Common myeloid progenitor, CD34-positive (primary cell): ENCODE measurements at regions not wholly inside any gene's neighbourhood (a gene's known extent, or its start where the extent isn't known, plus 50 kb on each side); places are given as distances from the start of the nearest gene placed in this dataset.
A peak's percentile ranks its signal among the peaks of the same experiment; 100 is the strongest.
"Not testable (repeated sequence)": the region's sequence is repeated elsewhere in the genome, so short reads cannot be mapped to it uniquely, and the experiment has no call there.

ENCODE experiments used
- CTCF ChIA-PET: fragments of 350-600 bp; sonication (Branson Sonifier 250); formaldehyde crosslinking; loops from one replicate; lab custom pipeline; 2021; ENCODE audit warnings: antibody characterized with exemption; lab: Charles Lee
- POLR2A ChIA-PET: fragments of 350-600 bp; sonication (Branson Sonifier 250); formaldehyde crosslinking; loops from one replicate; lab custom pipeline; 2021; ENCODE audit warnings: antibody characterized with exemption; lab: Charles Lee
- DNase-seq, 3 donors: peaks; one replicate each; pipeline versions ENCODE4 v3.0.0 to v3.0.0-alpha.2; 2013
- H3K27ac ChIP-seq, 2 experiments: 1 replicate in 1 of 2; 2 replicates in 1 of 2; pipeline ENCODE4 v1.7.0; 2013; ENCODE audit warnings: inconsistent platforms in 2 of 2, low read length in 2 of 2, mild to moderate bottlenecking in 2 of 2, low read depth in 1 of 2, moderate library complexity in 1 of 2; ENCODE audit not compliant: severe bottlenecking in 2 of 2, insufficient read depth in 1 of 2, poor library complexity in 1 of 2
- H3K27me3 ChIP-seq, 5 experiments: replicated peaks in 2 of 5; 1 replicate in 3 of 5; 2 replicates in 2 of 5; pipeline versions ENCODE4 v1.6.1 to v1.7.0; 2013; ENCODE audit warnings: low read length in 4 of 5, mild to moderate bottlenecking in 2 of 5, moderate library complexity in 2 of 5, inconsistent platforms in 1 of 5; ENCODE audit not compliant: insufficient read depth in 5 of 5, control insufficient read depth in 4 of 5
- H3K36me3 ChIP-seq, 4 experiments: 1 replicate in 2 of 4; 2 replicates in 2 of 4; pipeline versions ENCODE4 v1.6.1 to v1.7.0; 2013; ENCODE audit warnings: low read length in 3 of 4, control low read depth in 1 of 4, mild to moderate bottlenecking in 1 of 4; ENCODE audit not compliant: control insufficient read depth in 4 of 4, insufficient read depth in 4 of 4
- H3K4me1 ChIP-seq, 4 experiments: 1 replicate in 3 of 4; 2 replicates in 1 of 4; pipeline versions ENCODE4 v1.6.1 to v1.7.1; 2013; ENCODE audit warnings: low read length in 3 of 4, mild to moderate bottlenecking in 3 of 4, control low read depth in 1 of 4, inconsistent platforms in 1 of 4, moderate library complexity in 1 of 4; ENCODE audit not compliant: control insufficient read depth in 4 of 4, insufficient read depth in 4 of 4; ENCODE audit errors: control extremely low read depth in 1 of 4
- H3K4me3 ChIP-seq, 7 experiments: 1 replicate in 4 of 7; 2 replicates in 3 of 7; pipeline versions ENCODE4 v1.5.1 to v1.7.0; 2013; ENCODE audit warnings: mild to moderate bottlenecking in 7 of 7, low read length in 6 of 7, moderate library complexity in 6 of 7, inconsistent platforms in 2 of 7, low read depth in 2 of 7, control low read depth in 1 of 7; ENCODE audit not compliant: insufficient read depth in 4 of 7, control insufficient read depth in 1 of 7; ENCODE audit errors: extremely low read depth in 1 of 7
- H3K9me3 ChIP-seq, 5 experiments: 1 replicate in 4 of 5; 2 replicates in 1 of 5; pipeline versions ENCODE4 v1.6.1 to v1.7.1; 2013; ENCODE audit warnings: low read length in 4 of 5, mild to moderate bottlenecking in 2 of 5, inconsistent platforms in 1 of 5, low read depth in 1 of 5, moderate library complexity in 1 of 5; ENCODE audit not compliant: control insufficient read depth in 4 of 5, insufficient read depth in 2 of 5; ENCODE audit errors: control extremely low read depth in 1 of 5
- WGBS: methylation state at CpG from one replicate; pipeline ENCODE4 v1.1.5; 2013; ENCODE audit not compliant: insufficient coverage; 5-methylcytosine and 5-hydroxymethylcytosine counted together

DNA sequence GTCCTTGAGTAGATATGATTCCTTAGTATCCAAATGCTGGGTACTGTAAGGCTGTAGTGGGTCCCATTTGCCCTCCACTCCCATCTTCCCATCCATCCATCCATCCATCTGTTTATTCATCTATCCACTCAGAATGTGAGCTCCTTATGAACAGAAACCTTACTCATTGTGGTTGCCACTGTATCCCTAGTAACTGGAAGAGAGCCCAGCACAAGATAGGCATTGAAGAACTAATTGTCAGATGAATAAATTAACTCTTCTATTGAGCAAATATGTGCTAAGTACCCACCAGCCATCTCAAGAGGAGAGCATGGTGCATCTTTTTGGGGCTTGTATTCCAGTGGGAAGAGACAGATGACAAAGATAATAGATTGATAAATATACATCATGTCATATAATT, 86.4 kb upstream of the SEZ6L start:
- H3K27me3 ChIP-seq, result peaks cover 0 to 27% (median 9%) of the 10 kb centered on the region in 5 experiments
- POLR2A ChIA-PET, result no interaction called here
- no peaks in the 10 kb centered on the region for H3K9me3 ChIP-seq
- H3K27ac ChIP-seq, result no peak overlapping the region
- CTCF ChIA-PET, result no interaction called here
- H3K36me3 ChIP-seq, result no peaks in the 10 kb centered on the region
- DNase-seq, result peak in 2 of 3 donors; percentile 3 to 4
- no peaks in the 10 kb centered on the region for H3K4me1 ChIP-seq
- H3K4me3 ChIP-seq, result no peak overlapping the region

DNA sequence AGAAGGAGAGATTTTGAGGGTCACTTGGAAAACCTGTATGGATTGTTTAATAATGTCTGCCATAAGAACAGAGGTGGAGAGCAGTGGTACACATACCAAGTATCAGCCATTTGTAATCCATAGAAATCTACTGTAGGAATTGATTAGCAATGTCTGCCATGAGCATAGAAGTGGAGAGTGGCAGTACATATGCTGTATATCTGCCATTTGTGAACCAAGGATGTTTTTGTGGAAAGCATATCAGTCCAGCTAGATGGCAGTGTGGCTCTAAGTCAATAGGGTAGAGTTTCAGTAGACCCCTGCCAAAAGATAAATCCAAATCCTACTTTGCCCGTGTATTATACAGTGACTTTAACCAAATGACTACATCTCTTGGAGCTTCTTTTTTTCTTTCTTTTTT, 82.9 kb upstream of the SEZ6L start:
- no CpG with 5 or more reads among the region's 1 CpG for WGBS
- Histone ChIP-seq H3K9me3 (no peaks in the 10 kb centered on the region), H3K4me1 (no peaks in the 10 kb centered on the region), H3K27ac (no peak overlapping the region), H3K4me3 (no peak overlapping the region), H3K36me3 (no peaks in the 10 kb centered on the region), H3K27me3 (peaks cover 0 to 38% (median 9%) of the 10 kb centered on the region in 5 experiments)
- DNase-seq, result peak; percentile 12 to 46 (median 37)
- CTCF ChIA-PET, result interaction anchor here (0.9 kb wide), 1 partner anchor 246 kb away, joined by 3 read pairs; no protein-coding TSS in a partner anchor
- POLR2A ChIA-PET, result no interaction called here

- Histone ChIP-seq H3K9me3 (no peaks in the 10 kb centered on the region), H3K27ac (no peak overlapping the region), H3K4me1 (no peaks in the 10 kb centered on the region), H3K36me3 (no peaks in the 10 kb centered on the region), H3K4me3 (no peak overlapping the region), H3K27me3 (peaks cover 0 to 34% (median 9%) of the 10 kb centered on the region in 5 experiments)
- no peak for DNase-seq
- 98% methylated on average over 7 of the region's 8 CpGs for WGBS
- CTCF ChIA-PET, result no interaction called here
- POLR2A ChIA-PET, result interaction anchor here (0.7 kb wide), 1 partner anchor 246 kb away, joined by 3 read pairs; no protein-coding TSS in a partner anchor
Observed at GRCh38 chr22:26087816-26088215, 81.4 kb upstream of the SEZ6L start.

DNA sequence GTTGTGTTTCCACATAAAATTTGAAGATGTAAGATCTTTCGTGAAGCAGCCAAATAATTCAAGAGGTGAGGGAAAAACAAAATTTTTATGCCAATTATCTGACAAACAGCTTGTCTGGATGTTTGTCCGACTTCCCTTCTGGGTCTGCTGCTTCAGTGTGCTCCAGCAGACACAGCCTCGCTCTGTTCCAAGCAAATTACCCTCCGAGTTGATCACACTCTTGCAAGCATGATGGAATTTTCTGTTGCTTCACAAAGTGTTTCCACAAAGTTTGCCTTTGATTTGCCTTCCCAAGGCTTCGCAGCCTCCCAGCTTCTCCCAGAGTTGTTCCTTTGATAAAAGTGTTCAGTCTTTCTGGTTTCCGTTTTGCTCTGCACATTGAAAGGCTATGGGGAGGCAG, 78.4 kb upstream of the SEZ6L start:
- H3K9me3 ChIP-seq, result peaks cover 0 to 4% (median 0%) of the 10 kb centered on the region in 5 experiments
- no peak for DNase-seq
- no peak overlapping the region for H3K27ac ChIP-seq
- no peak overlapping the region for H3K4me3 ChIP-seq
- H3K4me1 ChIP-seq, result no peaks in the 10 kb centered on the region
- H3K27me3 ChIP-seq, result peaks cover 0 to 22% (median 4%) of the 10 kb centered on the region in 5 experiments
- no peaks in the 10 kb centered on the region for H3K36me3 ChIP-seq
- ChIA-PET CTCF (no interaction called here), POLR2A (no interaction called here)
- WGBS, result 86% methylated on average over 6 of the region's 6 CpGs

DNA sequence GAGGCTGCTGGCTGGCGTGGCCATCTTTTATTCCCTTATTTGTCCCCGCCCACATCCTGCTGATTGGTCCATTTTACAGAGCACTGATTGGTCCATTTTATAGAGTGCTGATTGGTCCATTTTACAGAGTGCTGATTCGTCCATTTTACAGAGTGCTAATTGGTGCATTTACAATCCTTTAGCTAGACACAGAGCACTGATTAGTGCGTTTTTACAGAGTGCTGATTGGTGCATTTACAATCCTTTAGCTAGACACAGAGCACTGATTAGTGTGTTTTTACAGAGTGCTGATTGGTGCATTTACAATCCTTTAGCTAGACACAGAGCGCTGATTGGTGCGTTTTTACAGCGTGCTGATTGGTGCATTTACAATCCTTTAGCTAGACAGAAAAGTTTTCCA, 74.8 kb upstream of the SEZ6L start:
- H3K36me3 ChIP-seq, H3K9me3 ChIP-seq, H3K4me3 ChIP-seq, DNase-seq, H3K4me1 ChIP-seq, POLR2A ChIA-PET, H3K27ac ChIP-seq, CTCF ChIA-PET: not testable (repeated sequence)
- WGBS, result 98% methylated on average over 7 of the region's 7 CpGs
- H3K27me3 ChIP-seq, result peaks cover 0 to 17% (median 4%) of the 10 kb centered on the region in 5 experiments

DNA sequence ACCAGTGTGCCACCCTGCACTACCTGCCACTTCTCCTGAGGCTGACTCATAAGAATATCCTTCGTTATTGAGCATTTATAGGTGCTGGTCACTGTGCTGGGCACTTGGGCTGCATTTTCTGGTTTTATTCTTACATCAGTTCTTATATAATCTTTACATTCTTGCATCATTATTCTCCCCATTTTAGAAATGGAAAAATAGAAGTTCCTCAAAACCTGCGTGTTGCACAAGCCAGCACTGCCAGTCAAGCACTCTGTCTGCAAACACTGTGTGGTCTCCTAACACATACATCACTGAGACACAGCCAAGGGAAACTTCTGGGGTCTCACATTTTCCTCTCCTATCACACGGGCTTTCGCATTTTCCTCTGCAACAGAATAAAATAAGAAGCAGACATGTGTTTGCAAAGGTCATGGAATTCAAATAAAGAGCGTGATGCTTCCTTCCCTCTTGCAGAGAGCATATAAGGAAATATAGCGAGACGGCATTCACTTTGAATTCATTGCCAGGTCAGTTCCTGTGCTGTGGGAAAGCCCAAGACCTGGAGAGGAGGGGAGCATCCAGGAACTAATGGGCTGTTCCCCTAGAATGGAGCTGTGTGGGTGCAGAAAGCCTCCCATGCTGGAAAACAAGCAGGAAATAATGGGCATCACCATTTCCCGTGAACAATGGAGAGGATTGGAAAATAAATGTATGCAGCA, 73.9 kb upstream of the SEZ6L start:
- Histone ChIP-seq H3K9me3 (peaks cover 0 to 4% (median 0%) of the 10 kb centered on the region in 5 experiments), H3K4me1 (no peaks in the 10 kb centered on the region), H3K4me3 (no peak overlapping the region), H3K27ac (no peak overlapping the region), H3K36me3 (no peaks in the 10 kb centered on the region), H3K27me3 (peaks cover 0 to 17% (median 4%) of the 10 kb centered on the region in 5 experiments)
- POLR2A ChIA-PET, result no interaction called here
- CTCF ChIA-PET, result no interaction called here
- 35% methylated on average over 7 of the region's 8 CpGs for WGBS
- DNase-seq, result no peak

DNA sequence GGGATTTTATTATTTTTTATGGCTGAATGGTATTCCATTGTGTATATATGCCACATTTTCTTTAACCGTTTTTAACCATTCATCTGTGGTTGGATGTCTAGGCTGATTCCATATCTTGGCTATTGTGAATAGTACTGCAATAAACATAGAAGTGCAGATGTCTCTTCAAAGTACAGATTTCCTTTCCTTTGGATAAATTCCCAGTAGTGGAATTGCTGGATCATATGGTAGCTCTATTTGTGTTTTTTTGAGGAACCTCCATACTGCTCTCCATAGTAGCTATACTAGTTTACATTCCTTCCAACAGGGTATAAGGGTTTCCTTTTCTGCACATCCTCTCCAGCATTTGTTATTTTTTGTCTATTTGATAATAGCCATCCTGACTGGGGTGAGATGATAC, 71.9 kb upstream of the SEZ6L start:
- no CpG with 5 or more reads among the region's 1 CpG for WGBS
- Histone ChIP-seq H3K27ac (no peak overlapping the region), H3K27me3 (peaks cover 0 to 16% (median 0%) of the 10 kb centered on the region in 5 experiments), H3K9me3 (peaks cover 0 to 4% (median 0%) of the 10 kb centered on the region in 5 experiments), H3K4me3 (no peak overlapping the region), H3K36me3 (no peaks in the 10 kb centered on the region), H3K4me1 (no peaks in the 10 kb centered on the region)
- ChIA-PET CTCF (no interaction called here), POLR2A (no interaction called here)
- DNase-seq, result no peak
